ENCODE measurements at regions not wholly inside any gene's neighbourhood (a gene's known extent, or its start where the extent isn't known, plus 50 kb on each side); places are given as distances from the start of the nearest gene placed in this dataset.
A peak's percentile ranks its signal among the peaks of the same experiment; 100 is the strongest.

GRCh38 chr2:226483745-226484619, 315.6 kb downstream of the IRS1 start:
- Histone ChIP-seq H3K4me3 (ENCODE audit: low read depth, low read length) (no peak overlapping the region), H3K27me3 (ENCODE audit: control insufficient read depth, insufficient read depth, low read length) (no peaks in the 10 kb centered on the region), H3K36me3 (ENCODE audit: control insufficient read depth, insufficient read depth, low read length) (no peaks in the 10 kb centered on the region)
- DNase-seq (ENCODE audit: low read depth): no peak
- TF ChIP-seq, protein P1, sequence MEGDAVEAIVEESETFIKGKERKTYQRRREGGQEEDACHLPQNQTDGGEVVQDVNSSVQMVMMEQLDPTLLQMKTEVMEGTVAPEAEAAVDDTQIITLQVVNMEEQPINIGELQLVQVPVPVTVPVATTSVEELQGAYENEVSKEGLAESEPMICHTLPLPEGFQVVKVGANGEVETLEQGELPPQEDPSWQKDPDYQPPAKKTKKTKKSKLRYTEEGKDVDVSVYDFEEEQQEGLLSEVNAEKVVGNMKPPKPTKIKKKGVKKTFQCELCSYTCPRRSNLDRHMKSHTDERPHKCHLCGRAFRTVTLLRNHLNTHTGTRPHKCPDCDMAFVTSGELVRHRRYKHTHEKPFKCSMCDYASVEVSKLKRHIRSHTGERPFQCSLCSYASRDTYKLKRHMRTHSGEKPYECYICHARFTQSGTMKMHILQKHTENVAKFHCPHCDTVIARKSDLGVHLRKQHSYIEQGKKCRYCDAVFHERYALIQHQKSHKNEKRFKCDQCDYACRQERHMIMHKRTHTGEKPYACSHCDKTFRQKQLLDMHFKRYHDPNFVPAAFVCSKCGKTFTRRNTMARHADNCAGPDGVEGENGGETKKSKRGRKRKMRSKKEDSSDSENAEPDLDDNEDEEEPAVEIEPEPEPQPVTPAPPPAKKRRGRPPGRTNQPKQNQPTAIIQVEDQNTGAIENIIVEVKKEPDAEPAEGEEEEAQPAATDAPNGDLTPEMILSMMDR (IDR thresholded peaks at IDR 0.05; ENCODE audit: insufficient read depth, low read length, poor library complexity, severe bottlenecking): no peak

DNA sequence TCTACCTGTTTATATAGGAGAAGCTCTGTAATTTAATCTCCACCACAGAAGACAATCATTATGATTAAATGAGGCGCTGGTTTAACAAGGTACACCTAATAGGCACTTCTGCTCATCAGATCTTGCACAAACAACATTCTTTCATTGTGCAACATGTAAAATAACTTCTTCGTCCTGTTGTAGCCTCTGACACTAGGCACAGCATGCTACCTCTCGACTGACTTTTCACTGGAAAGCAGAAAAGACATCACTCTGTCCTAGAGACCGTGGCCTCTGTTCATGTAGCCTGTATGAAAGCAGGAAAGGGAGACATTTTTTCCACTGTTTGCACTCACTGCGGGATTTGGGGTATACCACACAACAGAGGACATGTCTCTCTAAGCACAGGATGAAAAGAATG, 316.5 kb downstream of the IRS1 start:
- Histone ChIP-seq H3K36me3 (ENCODE audit: control insufficient read depth, insufficient read depth, low read length) (no peaks in the 10 kb centered on the region), H3K4me3 (ENCODE audit: low read depth, low read length) (no peak overlapping the region), H3K27me3 (ENCODE audit: control insufficient read depth, insufficient read depth, low read length) (no peaks in the 10 kb centered on the region)
- TF ChIP-seq, protein P1 (IDR thresholded peaks at IDR 0.05; ENCODE audit: insufficient read depth, low read length, poor library complexity, severe bottlenecking): no peak
- DNase-seq (ENCODE audit: low read depth): no peak

GRCh38 chr2:226478109-226478809, 321.4 kb downstream of the IRS1 start:
- TF ChIP-seq, protein P1 (IDR thresholded peaks at IDR 0.05; ENCODE audit: insufficient read depth, low read length, poor library complexity, severe bottlenecking): no peak
- Histone ChIP-seq H3K4me3 (ENCODE audit: low read depth, low read length) (no peak overlapping the region), H3K27me3 (ENCODE audit: control insufficient read depth, insufficient read depth, low read length) (no peaks in the 10 kb centered on the region), H3K36me3 (ENCODE audit: control insufficient read depth, insufficient read depth, low read length) (no peaks in the 10 kb centered on the region)
- peak; percentile 80 for DNase-seq (ENCODE audit: low read depth)

- TF ChIP-seq, protein P1 (IDR thresholded peaks at IDR 0.05; ENCODE audit: insufficient read depth, low read length, poor library complexity, severe bottlenecking): no peak
- no peak for DNase-seq (ENCODE audit: low read depth)
- no peak overlapping the region for H3K4me3 ChIP-seq (ENCODE audit: low read depth, low read length)
- no peaks in the 10 kb centered on the region for H3K36me3 ChIP-seq (ENCODE audit: control insufficient read depth, insufficient read depth, low read length)
- H3K27me3 ChIP-seq (ENCODE audit: control insufficient read depth, insufficient read depth, low read length): no peaks in the 10 kb centered on the region
Observed at GRCh38 chr2:226477221-226478108, 322.2 kb downstream of the IRS1 start.

DNA sequence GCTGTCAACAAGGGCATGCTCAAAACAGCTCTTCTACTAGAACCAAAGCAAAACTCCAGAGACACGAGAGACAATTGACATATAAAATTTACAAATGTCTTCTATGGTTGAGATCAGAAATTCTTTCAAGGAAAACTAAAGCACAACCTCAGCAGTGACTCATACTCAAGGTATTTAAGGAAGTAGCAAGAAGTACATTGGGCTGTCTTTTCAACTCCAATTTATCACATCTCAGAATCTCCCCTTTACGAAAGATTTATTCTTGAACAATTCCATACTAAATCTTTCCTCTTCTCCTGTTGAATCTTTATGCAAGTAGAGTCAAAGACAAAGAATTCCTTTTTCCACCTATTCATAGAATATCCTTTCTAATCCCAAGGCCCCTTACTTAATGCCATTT, 324.0 kb downstream of the IRS1 start:
- DNase-seq (ENCODE audit: low read depth): peak; percentile 56
- H3K36me3 ChIP-seq (ENCODE audit: control insufficient read depth, insufficient read depth, low read length): no peaks in the 10 kb centered on the region
- no peaks in the 10 kb centered on the region for H3K27me3 ChIP-seq (ENCODE audit: control insufficient read depth, insufficient read depth, low read length)
- no peak overlapping the region for H3K4me3 ChIP-seq (ENCODE audit: low read depth, low read length)
- TF ChIP-seq, protein P1 (IDR thresholded peaks at IDR 0.05; ENCODE audit: insufficient read depth, low read length, poor library complexity, severe bottlenecking): no peak

Measured in kidney epithelial cell (primary cell).